GM12874 (cell line): ENCODE measurements at regions not wholly inside any gene's neighbourhood (a gene's known extent, or its start where the extent isn't known, plus 50 kb on each side); places are given as distances from the start of the nearest gene placed in this dataset.

Source experiments
- CTCF ChIP-seq: IDR thresholded peaks from 2 replicates; pipeline ENCODE4 v1.5.1; 2011; ENCODE audit warnings: low read depth, mild to moderate bottlenecking, control low read depth, low read length, moderate library complexity; ENCODE audit not compliant: insufficient read depth

GRCh38 chr16:65772134-65772732 lies 594.3 kb upstream of the CDH5 start:
- no peak for TF ChIP-seq CTCF

GRCh38 chr16:65771707-65772106 lies 594.8 kb upstream of the CDH5 start:
- TF ChIP-seq CTCF, result no peak

- no peak for TF ChIP-seq CTCF
Observed at GRCh38 chr16:65770752-65771151, 595.7 kb upstream of the CDH5 start.

- no peak for TF ChIP-seq CTCF
Observed at GRCh38 chr16:65769776-65770438, 596.6 kb upstream of the CDH5 start.

- no peak for TF ChIP-seq CTCF
Observed at GRCh38 chr16:65769055-65769465, 597.4 kb upstream of the CDH5 start.

GRCh38 chr16:65767125-65767524 lies 599.4 kb upstream of the CDH5 start:
- TF ChIP-seq CTCF, result no peak

GRCh38 chr16:65763640-65764305 lies 602.7 kb upstream of the CDH5 start:
- TF ChIP-seq CTCF, result no peak
